CD14-positive monocyte (primary cell): ENCODE measurements at regions not wholly inside any gene's neighbourhood (a gene's known extent, or its start where the extent isn't known, plus 50 kb on each side); places are given as distances from the start of the nearest gene placed in this dataset.

Source experiments
- DNase-seq, 3 donors: peaks; one replicate each; pipeline ENCODE4 v3.0.0-alpha.2; 2011 to 2022
- H2AFZ ChIP-seq: 2 replicates; pipeline ENCODE4 v1.6.0; 2012; ENCODE audit warnings: mild to moderate bottlenecking, low read depth, low read length, inconsistent platforms; ENCODE audit not compliant: insufficient read depth, poor library complexity, severe bottlenecking
- H3K27ac ChIP-seq, 2 donors: 1 replicate in 1 of 2; 2 replicates in 1 of 2; pipeline ENCODE4 v1.5.1; 2012 to 2013; ENCODE audit warnings: low read length in 2 of 2, control low read depth in 1 of 2, inconsistent platforms in 1 of 2, low read depth in 1 of 2, mild to moderate bottlenecking in 1 of 2
- H3K27me3 ChIP-seq, 2 donors: one replicate each; pipeline versions ENCODE4 v1.6.0 to v1.6.1; 2011 to 2013; ENCODE audit warnings: low read length in 2 of 2; ENCODE audit not compliant: control insufficient read depth in 2 of 2, insufficient read depth in 2 of 2
- H3K36me3 ChIP-seq, 2 donors: replicated peaks in 1 of 2; 1 replicate in 1 of 2; 2 replicates in 1 of 2; pipeline versions ENCODE4 v1.5.1 to v1.6.1; 2012 to 2013; ENCODE audit warnings: low read length in 2 of 2, control low read depth in 1 of 2, inconsistent platforms in 1 of 2, mild to moderate bottlenecking in 1 of 2; ENCODE audit not compliant: insufficient read depth in 2 of 2, control insufficient read depth in 1 of 2
- H3K4me1 ChIP-seq, 2 donors: 1 replicate in 1 of 2; 2 replicates in 1 of 2; pipeline versions ENCODE4 v1.5.1 to v1.6.1; 2012 to 2013; ENCODE audit warnings: low read length in 2 of 2, control low read depth in 1 of 2, inconsistent platforms in 1 of 2, mild to moderate bottlenecking in 1 of 2, moderate library complexity in 1 of 2; ENCODE audit not compliant: insufficient read depth in 2 of 2, control insufficient read depth in 1 of 2
- H3K4me2 ChIP-seq: replicated peaks from 2 replicates; pipeline ENCODE3; 2012; ENCODE audit warnings: low read length, moderate library complexity, mild to moderate bottlenecking; ENCODE audit not compliant: poor library complexity, severe bottlenecking; ENCODE audit errors: extremely low read depth
- H3K4me3 ChIP-seq, 3 experiments: fragments of 200-600 bp in 1 of 3; sonication (generic) in 1 of 3; replicated peaks in 1 of 3; 1 replicate in 2 of 3; 2 replicates in 1 of 3; pipeline ENCODE4 v1.5.1; 2011 to 2013; ENCODE audit warnings: low read length in 3 of 3, mild to moderate bottlenecking in 3 of 3, control low read depth in 2 of 3, low read depth in 2 of 3, inconsistent platforms in 1 of 3, moderate library complexity in 1 of 3
- H3K79me2 ChIP-seq: 2 replicates; pipeline ENCODE4 v1.6.0; 2012; ENCODE audit warnings: mild to moderate bottlenecking, control low read depth, inconsistent platforms, low read length, moderate library complexity; ENCODE audit not compliant: insufficient read depth
- H3K9ac ChIP-seq: 2 replicates; pipeline ENCODE4 v1.6.0; 2017; ENCODE audit warnings: low read length, mild to moderate bottlenecking; ENCODE audit not compliant: insufficient read depth, poor library complexity, severe bottlenecking
- H3K9me3 ChIP-seq, 2 donors: replicated peaks in 1 of 2; 1 replicate in 1 of 2; 2 replicates in 1 of 2; pipeline versions ENCODE4 v1.5.1 to v1.6.1; 2012 to 2013; ENCODE audit warnings: low read length in 2 of 2, control low read depth in 1 of 2; ENCODE audit not compliant: control insufficient read depth in 1 of 2, insufficient read depth in 1 of 2
- H4K20me1 ChIP-seq: 2 replicates; pipeline ENCODE4 v1.6.0; 2012; ENCODE audit warnings: mild to moderate bottlenecking, low read length, control low read depth, moderate library complexity; ENCODE audit not compliant: insufficient read depth
- H3K27ac Mint-ChIP-seq, 7 donors: one replicate each; pipeline ENCODE4 v1.8.0; 2020; ENCODE audit warnings: mild to moderate bottlenecking in 7 of 7, mixed read lengths in 7 of 7, moderate library complexity in 6 of 7, inconsistent platforms in 2 of 7
- H3K27me3 Mint-ChIP-seq, 3 donors: one replicate each; pipeline ENCODE4 v1.8.0; 2021 to 2022; ENCODE audit warnings: low read depth in 3 of 3, mild to moderate bottlenecking in 3 of 3, mixed read lengths in 3 of 3, moderate library complexity in 3 of 3, inconsistent platforms in 1 of 3
- H3K36me3 Mint-ChIP-seq, 2 donors: one replicate each; pipeline ENCODE4 v1.8.0; 2020; ENCODE audit warnings: mixed read lengths in 2 of 2, inconsistent platforms in 1 of 2, mild to moderate bottlenecking in 1 of 2
- H3K4me1 Mint-ChIP-seq: one replicate; pipeline ENCODE4 v1.8.0; 2020; ENCODE audit warnings: mild to moderate bottlenecking, mixed read lengths
- H3K4me3 Mint-ChIP-seq, 2 donors: one replicate each; pipeline ENCODE4 v1.8.0; 2020; ENCODE audit warnings: mild to moderate bottlenecking in 2 of 2, mixed read lengths in 2 of 2, moderate library complexity in 1 of 2
- H3K9me3 Mint-ChIP-seq, 7 donors: one replicate each; pipeline ENCODE4 v1.8.0; 2020 to 2022; ENCODE audit warnings: mixed read lengths in 7 of 7, mild to moderate bottlenecking in 6 of 7, moderate library complexity in 6 of 7, inconsistent platforms in 2 of 7
- CTCF ChIP-seq: fragments of 200-600 bp; IDR thresholded peaks from one replicate; pipeline ENCODE4 v1.8.0; 2022; ENCODE audit warnings: antibody characterized with exemption, mild to moderate bottlenecking
- WGBS: methylation state at CpG from one replicate; pipeline ENCODE4 v1.1.5; 2013; ENCODE audit warnings: missing lambda C conversion rate; ENCODE audit not compliant: insufficient coverage; 5-methylcytosine and 5-hydroxymethylcytosine counted together
- intact Hi-C, 2 donors: fragments of 100-400 bp; cut with micrococcal nuclease; formaldehyde crosslinking; loops; one replicate each; pipeline versions ENCODE4 v1.15.0 to v1.15.1; 2023

GRCh38 chr17:5975661-5976060, 94.5 kb upstream of the WSCD1 start:
- Mint-ChIP-seq H3K27me3 (peaks cover 2 to 10% (median 6%) of the 10 kb centered on the region in 3 donors), H3K9me3 (peaks cover 0 to 26% (median 14%) of the 10 kb centered on the region in 7 donors), H3K4me1 (no peaks in the 10 kb centered on the region), H3K27ac (no peak overlapping the region), H3K36me3 (no peaks in the 10 kb centered on the region), H3K4me3 (no peak overlapping the region)
- Histone ChIP-seq H4K20me1 (no peaks in the 10 kb centered on the region), H3K4me1 (no peaks in the 10 kb centered on the region), H3K4me3 (no peak overlapping the region), H3K9me3 (peaks cover 0 to 9% of the 10 kb centered on the region in 2 donors), H3K79me2 (no peaks in the 10 kb centered on the region), H3K9ac (no peak overlapping the region), H3K27me3 (no peaks in the 10 kb centered on the region), H2AFZ (no peak overlapping the region), H3K27ac (no peak overlapping the region), H3K4me2 (no peak overlapping the region), H3K36me3 (no peaks in the 10 kb centered on the region)
- TF ChIP-seq CTCF, result no peak
- intact Hi-C loops, result no loop called here
- DNase-seq, result no peak
- 67% methylated on average over 1 of the region's 3 CpGs for WGBS

GRCh38 chr17:5976251-5976650, 93.9 kb upstream of the WSCD1 start:
- intact Hi-C loops, result no loop called here
- Histone ChIP-seq H3K27ac (no peak overlapping the region), H2AFZ (no peak overlapping the region), H3K4me2 (no peak overlapping the region), H3K36me3 (no peaks in the 10 kb centered on the region), H3K27me3 (no peaks in the 10 kb centered on the region), H4K20me1 (no peaks in the 10 kb centered on the region), H3K4me3 (no peak overlapping the region), H3K9ac (no peak overlapping the region), H3K9me3 (peaks cover 0 to 9% of the 10 kb centered on the region in 2 donors), H3K4me1 (no peaks in the 10 kb centered on the region), H3K79me2 (no peaks in the 10 kb centered on the region)
- H3K9me3 Mint-ChIP-seq, result peaks cover 0 to 21% (median 14%) of the 10 kb centered on the region in 7 donors
- WGBS, result 27% methylated on average over 6 of the region's 6 CpGs
- no peak for TF ChIP-seq CTCF
- peaks cover 2 to 10% (median 4%) of the 10 kb centered on the region in 3 donors for H3K27me3 Mint-ChIP-seq
- no peaks in the 10 kb centered on the region for H3K36me3 Mint-ChIP-seq
- no peak overlapping the region for H3K4me3 Mint-ChIP-seq
- no peaks in the 10 kb centered on the region for H3K4me1 Mint-ChIP-seq
- no peak overlapping the region for H3K27ac Mint-ChIP-seq
- no peak for DNase-seq
